Thyroid gland (tissue), 4 donors: ENCODE measurements at regions not wholly inside any gene's neighbourhood (a gene's known extent, or its start where the extent isn't known, plus 50 kb on each side); places are given as distances from the start of the nearest gene placed in this dataset.

ENCODE experiments used
- POLR2A ChIP-seq, 2 donors: fragments of 450-650 bp; IDR thresholded peaks; one replicate each; pipeline ENCODE4 v1.6.1; 2017; ENCODE audit warnings: antibody characterized with exemption in 2 of 2, mild to moderate bottlenecking in 2 of 2, moderate library complexity in 1 of 2
- TF ChIP-seq, protein P1 (sequence below), 6 experiments: fragments of 200-600 bp in 3 of 6; fragments of 450-650 bp in 3 of 6; sonication (generic) in 3 of 6; IDR thresholded peaks; one replicate each; pipeline ENCODE4 v1.5.1; 2016 to 2019; ENCODE audit warnings: antibody characterized with exemption in 6 of 6, mild to moderate bottlenecking in 2 of 6, inconsistent platforms in 1 of 6, moderate library complexity in 1 of 6

DNA sequence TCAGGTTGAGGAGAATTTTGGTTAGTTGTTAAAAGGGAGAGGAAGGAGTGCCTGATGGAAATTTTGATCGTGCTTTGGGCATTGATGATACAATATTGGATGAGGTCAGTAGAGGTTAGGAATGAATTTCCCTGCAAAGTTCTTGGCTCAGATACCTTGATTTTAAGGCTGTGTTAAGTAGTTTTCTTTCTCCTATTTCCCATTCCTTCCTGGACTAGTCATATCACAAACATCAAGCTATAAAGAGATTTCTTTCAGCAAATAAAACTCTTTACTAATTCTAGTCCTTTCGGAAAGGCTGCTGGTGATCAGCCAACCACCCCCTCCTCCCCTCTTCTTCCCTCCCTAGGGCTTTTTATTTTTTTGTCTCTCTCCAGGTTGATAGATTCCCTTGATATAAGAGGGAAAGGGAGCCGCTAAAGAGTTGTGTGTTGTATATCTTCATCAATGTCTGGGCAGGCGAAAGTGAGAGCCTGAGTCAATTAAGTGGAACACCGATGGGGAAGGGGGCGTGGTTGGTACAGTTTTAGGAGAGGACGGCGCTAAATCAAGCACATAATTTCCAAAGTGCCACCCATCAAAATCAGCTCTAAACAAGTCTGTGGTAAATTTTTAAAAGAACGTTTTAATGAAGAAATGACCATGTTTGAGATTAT, 100.1 kb upstream of the PLXNA2 start:
- TF ChIP-seq, protein P1, sequence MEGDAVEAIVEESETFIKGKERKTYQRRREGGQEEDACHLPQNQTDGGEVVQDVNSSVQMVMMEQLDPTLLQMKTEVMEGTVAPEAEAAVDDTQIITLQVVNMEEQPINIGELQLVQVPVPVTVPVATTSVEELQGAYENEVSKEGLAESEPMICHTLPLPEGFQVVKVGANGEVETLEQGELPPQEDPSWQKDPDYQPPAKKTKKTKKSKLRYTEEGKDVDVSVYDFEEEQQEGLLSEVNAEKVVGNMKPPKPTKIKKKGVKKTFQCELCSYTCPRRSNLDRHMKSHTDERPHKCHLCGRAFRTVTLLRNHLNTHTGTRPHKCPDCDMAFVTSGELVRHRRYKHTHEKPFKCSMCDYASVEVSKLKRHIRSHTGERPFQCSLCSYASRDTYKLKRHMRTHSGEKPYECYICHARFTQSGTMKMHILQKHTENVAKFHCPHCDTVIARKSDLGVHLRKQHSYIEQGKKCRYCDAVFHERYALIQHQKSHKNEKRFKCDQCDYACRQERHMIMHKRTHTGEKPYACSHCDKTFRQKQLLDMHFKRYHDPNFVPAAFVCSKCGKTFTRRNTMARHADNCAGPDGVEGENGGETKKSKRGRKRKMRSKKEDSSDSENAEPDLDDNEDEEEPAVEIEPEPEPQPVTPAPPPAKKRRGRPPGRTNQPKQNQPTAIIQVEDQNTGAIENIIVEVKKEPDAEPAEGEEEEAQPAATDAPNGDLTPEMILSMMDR (IDR thresholded peaks at IDR 0.05): no peak
- no peak for TF ChIP-seq POLR2A (IDR thresholded peaks at IDR 0.05)
